ENCODE measurements at regions not wholly inside any gene's neighbourhood (a gene's known extent, or its start where the extent isn't known, plus 50 kb on each side); places are given as distances from the start of the nearest gene placed in this dataset.

DNA sequence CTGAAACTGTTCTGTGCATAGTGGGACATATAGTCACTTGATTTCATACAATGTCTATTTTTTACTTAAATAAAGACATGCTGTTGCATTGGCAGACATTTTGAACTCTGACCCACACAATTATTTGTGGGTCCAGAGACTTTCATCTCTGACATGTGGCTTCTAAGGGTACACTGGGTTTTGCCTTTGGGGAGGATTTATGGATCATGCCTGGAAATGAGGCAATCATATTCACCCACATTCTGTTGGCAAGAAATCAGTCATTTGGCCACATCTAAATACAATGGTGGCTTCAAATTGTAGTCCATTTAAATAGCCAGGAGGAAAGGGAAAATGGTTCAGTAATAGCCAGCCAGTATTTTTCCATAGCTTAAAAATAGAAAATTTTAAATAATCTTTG is 238.3 kb upstream of the KLF12 start:
- no peak overlapping the region for H3K4me3 ChIP-seq (ENCODE audit: low read depth, low read length)
- TF ChIP-seq, protein P1, sequence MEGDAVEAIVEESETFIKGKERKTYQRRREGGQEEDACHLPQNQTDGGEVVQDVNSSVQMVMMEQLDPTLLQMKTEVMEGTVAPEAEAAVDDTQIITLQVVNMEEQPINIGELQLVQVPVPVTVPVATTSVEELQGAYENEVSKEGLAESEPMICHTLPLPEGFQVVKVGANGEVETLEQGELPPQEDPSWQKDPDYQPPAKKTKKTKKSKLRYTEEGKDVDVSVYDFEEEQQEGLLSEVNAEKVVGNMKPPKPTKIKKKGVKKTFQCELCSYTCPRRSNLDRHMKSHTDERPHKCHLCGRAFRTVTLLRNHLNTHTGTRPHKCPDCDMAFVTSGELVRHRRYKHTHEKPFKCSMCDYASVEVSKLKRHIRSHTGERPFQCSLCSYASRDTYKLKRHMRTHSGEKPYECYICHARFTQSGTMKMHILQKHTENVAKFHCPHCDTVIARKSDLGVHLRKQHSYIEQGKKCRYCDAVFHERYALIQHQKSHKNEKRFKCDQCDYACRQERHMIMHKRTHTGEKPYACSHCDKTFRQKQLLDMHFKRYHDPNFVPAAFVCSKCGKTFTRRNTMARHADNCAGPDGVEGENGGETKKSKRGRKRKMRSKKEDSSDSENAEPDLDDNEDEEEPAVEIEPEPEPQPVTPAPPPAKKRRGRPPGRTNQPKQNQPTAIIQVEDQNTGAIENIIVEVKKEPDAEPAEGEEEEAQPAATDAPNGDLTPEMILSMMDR (IDR thresholded peaks at IDR 0.05; ENCODE audit: low read depth, low read length): no peak

DNA sequence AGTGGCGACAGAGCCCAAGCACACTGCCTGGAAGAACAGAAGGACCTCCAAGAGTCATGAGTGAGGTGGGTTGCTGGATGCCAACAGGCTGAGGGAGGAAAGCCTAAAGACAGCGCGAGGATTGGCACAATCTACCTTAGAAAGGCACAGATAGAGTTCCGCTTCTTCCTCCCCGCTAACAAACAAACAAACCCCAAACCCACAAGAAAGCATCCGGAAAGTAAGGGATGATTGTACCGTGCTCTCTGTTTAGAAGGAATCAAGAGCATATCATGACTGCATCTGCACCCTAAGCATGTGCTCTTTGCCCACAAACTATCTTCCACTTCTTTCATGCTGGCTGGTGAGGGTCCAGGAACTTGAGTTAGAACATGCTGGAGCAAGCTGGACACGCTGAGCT is 233.0 kb upstream of the KLF12 start:
- H3K4me3 ChIP-seq (ENCODE audit: low read depth, low read length): no peak overlapping the region
- TF ChIP-seq, protein P1 (IDR thresholded peaks at IDR 0.05; ENCODE audit: low read depth, low read length): no peak

GRCh38 chr13:74361274-74361673 is 227.1 kb upstream of the KLF12 start:
- TF ChIP-seq, protein P1 (IDR thresholded peaks at IDR 0.05; ENCODE audit: low read depth, low read length): no peak
- H3K4me3 ChIP-seq (ENCODE audit: low read depth, low read length): no peak overlapping the region

DNA sequence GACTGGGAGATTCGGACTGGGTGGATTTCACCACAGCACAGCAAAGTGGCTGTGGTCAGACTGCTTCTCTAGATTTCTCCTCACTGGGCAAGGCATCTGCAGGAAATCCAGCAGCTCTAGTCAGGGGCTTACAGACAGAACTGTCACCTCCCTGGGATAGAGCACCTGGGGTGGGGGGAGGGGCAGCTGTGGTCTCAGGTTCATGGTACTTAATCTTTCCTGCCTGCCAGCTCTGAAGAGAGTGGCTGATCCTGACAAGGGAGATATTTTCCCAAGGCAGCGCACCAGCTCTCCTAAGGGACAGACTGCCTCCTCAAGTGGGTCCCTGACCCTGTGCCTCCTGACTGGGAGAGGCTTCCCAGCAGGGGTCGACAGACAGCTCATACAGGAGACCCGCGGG is 212.8 kb upstream of the KLF12 start:
- no peak overlapping the region for H3K4me3 ChIP-seq (ENCODE audit: low read depth, low read length)
- TF ChIP-seq, protein P1 (IDR thresholded peaks at IDR 0.05; ENCODE audit: low read depth, low read length): no peak

GRCh38 chr13:74338341-74338740 is 204.1 kb upstream of the KLF12 start:
- TF ChIP-seq, protein P1 (IDR thresholded peaks at IDR 0.05; ENCODE audit: low read depth, low read length): no peak
- no peak overlapping the region for H3K4me3 ChIP-seq (ENCODE audit: low read depth, low read length)

GRCh38 chr13:74336546-74336945 is 202.3 kb upstream of the KLF12 start:
- H3K4me3 ChIP-seq (ENCODE audit: low read depth, low read length): no peak overlapping the region
- TF ChIP-seq, protein P1 (IDR thresholded peaks at IDR 0.05; ENCODE audit: low read depth, low read length): no peak

DNA sequence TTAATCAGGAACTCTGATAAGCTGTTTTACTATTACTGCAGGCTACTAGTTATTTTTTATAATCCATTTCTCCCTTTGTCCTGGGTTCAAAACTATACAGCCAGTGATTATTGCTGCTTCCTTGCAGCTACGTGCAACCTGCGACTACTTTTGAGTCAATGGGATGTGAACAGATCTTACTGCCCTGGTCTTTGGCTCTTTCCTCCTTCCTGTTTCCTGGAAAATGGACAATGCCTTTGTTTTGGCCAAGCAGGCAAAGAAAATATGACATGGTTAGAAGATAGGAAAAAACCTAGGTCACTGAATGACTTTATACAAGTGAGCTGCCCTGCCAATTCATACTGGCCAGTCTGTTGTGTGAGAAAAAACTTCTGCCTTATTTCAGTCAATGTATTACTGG is 201.2 kb upstream of the KLF12 start:
- no peak overlapping the region for H3K4me3 ChIP-seq (ENCODE audit: low read depth, low read length)
- TF ChIP-seq, protein P1 (IDR thresholded peaks at IDR 0.05; ENCODE audit: low read depth, low read length): no peak
